Breast epithelium (tissue), 4 donors: ENCODE measurements at regions not wholly inside any gene's neighbourhood (a gene's known extent, or its start where the extent isn't known, plus 50 kb on each side); places are given as distances from the start of the nearest gene placed in this dataset.
"Not testable (repeated sequence)": the region's sequence is repeated elsewhere in the genome, so short reads cannot be mapped to it uniquely, and the experiment has no call there.

Experiments
- DNase-seq, 2 donors: peaks; one replicate each; pipeline ENCODE4 v3.0.0-alpha.2; 2019; ENCODE audit warnings: low spot score in 2 of 2
- H3K27ac ChIP-seq, 2 donors: fragments of 200-600 bp; sonication (generic) in 1 of 2; one replicate each; pipeline ENCODE4 v1.5.1; 2016 to 2019; ENCODE audit warnings: mild to moderate bottlenecking in 1 of 2
- H3K27me3 ChIP-seq, 2 donors: fragments of 200-600 bp; sonication (generic) in 1 of 2; one replicate each; pipeline versions ENCODE4 v1.5.1 to v1.6.0; 2017 to 2019; ENCODE audit warnings: control low read depth in 1 of 2, mild to moderate bottlenecking in 1 of 2
- H3K36me3 ChIP-seq: fragments of 200-600 bp; one replicate; pipeline ENCODE4 v1.5.1; 2019
- H3K4me1 ChIP-seq, 2 donors: fragments of 200-600 bp; sonication (generic); one replicate each; pipeline ENCODE4 v1.5.1; 2016 to 2019; ENCODE audit warnings: control low read depth in 1 of 2
- H3K4me3 ChIP-seq, 3 donors: fragments of 200-600 bp; sonication (generic); 1 replicate in 2 of 3; 2 replicates in 1 of 3; pipeline ENCODE4 v1.5.1; 2016 to 2019; ENCODE audit warnings: mild to moderate bottlenecking in 3 of 3, moderate library complexity in 2 of 3
- H3K9me3 ChIP-seq, 2 donors: fragments of 200-600 bp; sonication (generic) in 1 of 2; one replicate each; pipeline ENCODE4 v1.5.1; 2016 to 2019; ENCODE audit warnings: control low read depth in 1 of 2
- POLR2A ChIP-seq: fragments of 450-650 bp; IDR thresholded peaks from one replicate; pipeline ENCODE4 v1.6.1; 2016; ENCODE audit warnings: antibody characterized with exemption, mild to moderate bottlenecking, moderate library complexity
- POLR2AphosphoS5 ChIP-seq, 3 donors: sonication (generic); formaldehyde crosslinking; IDR thresholded peaks; one replicate each; pipeline ENCODE4 v1.6.1; 2017; ENCODE audit warnings: antibody characterized with exemption in 3 of 3
- intact Hi-C: fragments of 100-400 bp; cut with DNase I; formaldehyde crosslinking; loops from one replicate; pipeline ENCODE4 v1.15.1; 2023; ENCODE audit warnings: low total_unique reads
- TF ChIP-seq, protein P1 (sequence below), 3 donors: fragments of 450-650 bp; IDR thresholded peaks; one replicate each; pipeline ENCODE4 v1.5.1; 2016 to 2017; ENCODE audit warnings: antibody characterized with exemption in 3 of 3, mild to moderate bottlenecking in 3 of 3, moderate library complexity in 3 of 3

DNA sequence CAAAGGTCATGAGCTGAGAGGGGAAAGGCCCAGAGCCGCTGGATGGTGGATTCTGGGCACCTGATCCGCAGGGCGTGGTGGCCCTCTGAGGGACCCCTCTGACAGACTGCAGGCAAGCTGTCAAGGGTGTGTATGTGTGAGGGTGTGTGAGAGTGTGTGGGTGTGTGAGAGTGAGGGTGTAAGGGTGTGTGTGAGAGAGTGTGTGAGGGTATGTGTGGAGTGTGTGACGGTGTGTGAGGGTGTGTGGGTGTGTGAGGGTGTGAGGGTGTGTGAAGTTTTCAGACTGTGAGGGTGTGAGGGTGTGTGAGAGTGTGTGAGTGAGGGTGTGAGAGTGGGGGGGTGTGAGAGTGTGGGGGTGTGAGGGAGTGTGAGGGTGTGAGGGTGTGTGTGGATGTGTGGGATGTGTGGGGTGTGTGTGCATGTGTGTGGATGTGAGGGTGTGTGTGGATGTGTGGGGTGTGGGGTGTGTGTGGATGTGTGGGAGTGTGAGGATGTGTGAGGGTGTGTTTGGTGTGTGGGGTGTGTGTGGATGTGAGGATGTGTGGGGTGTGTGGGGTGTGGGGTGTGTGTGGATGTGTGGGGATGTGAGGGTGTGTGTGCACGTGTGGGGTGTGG, 156.7 kb downstream of the TMEM121 start:
- Histone ChIP-seq H3K4me1 (no peaks in the 10 kb centered on the region), H3K27ac (no peak overlapping the region), H3K27me3 (no peaks in the 10 kb centered on the region), H3K9me3 (no peaks in the 10 kb centered on the region), H3K36me3 (no peaks in the 10 kb centered on the region), H3K4me3 (no peak overlapping the region)
- intact Hi-C loops = no loop called here
- DNase-seq = no peak
- TF ChIP-seq POLR2A (no peak), POLR2AphosphoS5 (IDR thresholded peaks at IDR 0.05) (no peak)
- TF ChIP-seq, protein P1, sequence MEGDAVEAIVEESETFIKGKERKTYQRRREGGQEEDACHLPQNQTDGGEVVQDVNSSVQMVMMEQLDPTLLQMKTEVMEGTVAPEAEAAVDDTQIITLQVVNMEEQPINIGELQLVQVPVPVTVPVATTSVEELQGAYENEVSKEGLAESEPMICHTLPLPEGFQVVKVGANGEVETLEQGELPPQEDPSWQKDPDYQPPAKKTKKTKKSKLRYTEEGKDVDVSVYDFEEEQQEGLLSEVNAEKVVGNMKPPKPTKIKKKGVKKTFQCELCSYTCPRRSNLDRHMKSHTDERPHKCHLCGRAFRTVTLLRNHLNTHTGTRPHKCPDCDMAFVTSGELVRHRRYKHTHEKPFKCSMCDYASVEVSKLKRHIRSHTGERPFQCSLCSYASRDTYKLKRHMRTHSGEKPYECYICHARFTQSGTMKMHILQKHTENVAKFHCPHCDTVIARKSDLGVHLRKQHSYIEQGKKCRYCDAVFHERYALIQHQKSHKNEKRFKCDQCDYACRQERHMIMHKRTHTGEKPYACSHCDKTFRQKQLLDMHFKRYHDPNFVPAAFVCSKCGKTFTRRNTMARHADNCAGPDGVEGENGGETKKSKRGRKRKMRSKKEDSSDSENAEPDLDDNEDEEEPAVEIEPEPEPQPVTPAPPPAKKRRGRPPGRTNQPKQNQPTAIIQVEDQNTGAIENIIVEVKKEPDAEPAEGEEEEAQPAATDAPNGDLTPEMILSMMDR (IDR thresholded peaks at IDR 0.05) = no peak

- DNase-seq, H3K36me3 ChIP-seq, H3K9me3 ChIP-seq, H3K27ac ChIP-seq, intact Hi-C loops, H3K4me1 ChIP-seq, H3K27me3 ChIP-seq, H3K4me3 ChIP-seq: not testable (repeated sequence)
These were observed 157.7 kb downstream of the TMEM121 start for GRCh38 chr14:105684056-105684455.

- H3K36me3 ChIP-seq, H3K4me3 ChIP-seq, H3K27me3 ChIP-seq, H3K9me3 ChIP-seq, intact Hi-C loops, DNase-seq, H3K27ac ChIP-seq, H3K4me1 ChIP-seq: not testable (repeated sequence)
These were observed 158.2 kb downstream of the TMEM121 start for GRCh38 chr14:105684597-105684996.

DNA sequence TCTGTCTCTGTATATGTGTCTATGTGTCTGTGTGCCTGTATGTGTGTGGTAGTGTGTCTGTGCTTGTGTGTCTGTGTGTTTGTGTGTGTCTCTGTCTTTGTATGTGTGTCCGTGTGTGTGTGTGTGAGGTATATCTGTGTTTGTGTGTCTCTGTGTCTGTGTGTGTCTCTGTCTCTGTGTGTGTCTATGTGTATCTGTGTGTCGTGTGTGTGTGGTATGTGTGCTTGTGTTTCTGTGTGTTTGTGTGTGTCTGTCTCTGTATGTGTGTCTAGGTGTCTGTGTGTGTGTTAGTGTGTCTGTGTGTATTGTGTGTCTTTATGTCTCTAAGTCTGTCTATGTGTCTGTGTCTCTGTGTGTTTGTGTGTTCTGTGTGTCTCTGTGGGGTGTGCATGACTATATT, 158.6 kb downstream of the TMEM121 start:
- no peaks in the 10 kb centered on the region for H3K27me3 ChIP-seq
- intact Hi-C loops = no loop called here
- no peak overlapping the region for H3K27ac ChIP-seq
- H3K4me1 ChIP-seq = no peaks in the 10 kb centered on the region
- H3K4me3 ChIP-seq = no peak overlapping the region
- no peaks in the 10 kb centered on the region for H3K9me3 ChIP-seq
- TF ChIP-seq POLR2A (no peak), POLR2AphosphoS5 (IDR thresholded peaks at IDR 0.05) (no peak)
- TF ChIP-seq, protein P1 (IDR thresholded peaks at IDR 0.05) = no peak
- DNase-seq = no peak
- no peaks in the 10 kb centered on the region for H3K36me3 ChIP-seq

DNA sequence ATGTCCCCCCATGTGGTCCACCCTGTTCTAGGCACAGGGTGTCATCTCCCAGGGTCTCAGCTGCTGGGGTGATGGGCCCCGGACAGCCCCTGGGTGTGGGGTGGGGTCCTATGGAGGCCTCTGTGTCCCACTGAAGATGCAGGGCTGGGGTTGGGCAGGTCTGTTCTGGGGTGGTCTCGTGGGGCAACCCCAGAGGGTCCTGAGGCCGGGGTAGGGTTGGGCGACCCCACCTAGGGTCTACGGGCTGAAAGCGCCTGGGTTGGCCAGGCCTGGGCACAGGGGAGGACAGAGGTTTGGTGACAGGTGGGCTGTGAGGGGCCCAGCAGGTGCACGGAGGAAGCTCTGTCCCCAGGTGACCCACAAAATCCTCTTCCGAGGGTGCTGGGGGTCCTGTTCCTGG, 159.2 kb downstream of the TMEM121 start:
- H3K27ac ChIP-seq, H3K36me3 ChIP-seq, H3K4me1 ChIP-seq, H3K9me3 ChIP-seq, DNase-seq, H3K27me3 ChIP-seq, intact Hi-C loops, H3K4me3 ChIP-seq: not testable (repeated sequence)

DNA sequence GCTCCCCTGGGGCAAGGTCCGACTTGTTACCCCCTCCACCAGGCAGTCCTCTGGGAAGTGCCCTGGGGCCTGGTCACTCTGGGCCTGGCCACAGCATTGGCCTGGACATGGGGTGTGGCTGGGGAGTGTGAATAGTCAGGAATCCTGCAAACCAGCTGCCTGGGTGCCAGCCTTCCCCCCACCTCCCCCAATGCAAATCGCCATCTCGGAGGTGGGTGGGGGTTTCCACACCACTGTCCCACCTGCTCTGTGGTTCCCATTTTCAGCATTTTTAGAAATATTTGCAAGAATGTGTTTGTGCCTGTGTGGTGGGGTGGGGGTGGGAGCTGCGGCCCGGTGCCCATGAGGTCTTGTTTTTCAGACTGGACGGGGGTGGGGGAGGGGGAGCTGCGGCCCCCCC, 159.7 kb downstream of the TMEM121 start:
- H3K27ac ChIP-seq, DNase-seq, intact Hi-C loops: not testable (repeated sequence)

DNA sequence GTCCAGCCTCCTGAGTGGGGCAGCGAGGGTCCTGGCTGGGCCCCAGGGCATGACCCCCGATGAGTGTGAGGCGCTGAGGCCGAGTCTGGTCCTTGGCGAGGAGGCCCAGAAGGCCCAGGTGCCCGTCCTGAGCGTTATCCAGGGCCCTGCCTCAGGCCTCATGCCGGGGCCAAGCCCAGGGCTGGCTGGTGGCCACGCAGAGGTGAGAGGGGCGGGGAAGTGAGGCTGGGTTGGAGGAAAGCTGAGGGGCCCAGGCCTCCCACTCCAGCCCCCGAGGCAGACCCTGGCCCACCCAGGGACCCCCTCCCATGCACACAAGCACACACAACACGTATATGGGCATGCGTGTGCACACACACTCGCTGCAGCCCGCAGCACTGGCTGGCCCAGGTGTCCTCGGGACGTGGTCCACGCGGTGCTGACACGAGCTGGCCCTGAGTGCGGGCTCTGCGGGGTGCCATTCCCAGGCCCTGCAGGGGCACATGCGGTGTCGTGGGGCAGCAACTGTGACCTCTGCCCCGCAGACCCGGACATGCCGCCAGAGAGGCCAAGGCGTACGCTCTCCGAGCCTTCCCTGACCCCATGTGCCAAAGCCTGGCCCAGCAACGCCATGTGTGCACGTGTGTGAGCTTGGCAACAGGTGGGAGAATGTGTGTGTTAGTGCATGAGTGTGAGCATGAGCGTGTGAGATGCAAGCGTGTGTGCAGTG, 160.2 kb downstream of the TMEM121 start:
- intact Hi-C loops, H3K27ac ChIP-seq: not testable (repeated sequence)

More for the DNA sequence above, 159.7 kb downstream of the TMEM121 start:
- H3K4me1 ChIP-seq, H3K27me3 ChIP-seq, H3K36me3 ChIP-seq, H3K9me3 ChIP-seq, H3K4me3 ChIP-seq: not testable (repeated sequence)

GRCh38 chr14:105687171-105688022, 161.0 kb downstream of the TMEM121 start:
- intact Hi-C loops, DNase-seq: not testable (repeated sequence)

More for the DNA sequence above, 160.2 kb downstream of the TMEM121 start:
- H3K27me3 ChIP-seq, H3K9me3 ChIP-seq, H3K36me3 ChIP-seq, DNase-seq, H3K4me3 ChIP-seq, H3K4me1 ChIP-seq: not testable (repeated sequence)

DNA sequence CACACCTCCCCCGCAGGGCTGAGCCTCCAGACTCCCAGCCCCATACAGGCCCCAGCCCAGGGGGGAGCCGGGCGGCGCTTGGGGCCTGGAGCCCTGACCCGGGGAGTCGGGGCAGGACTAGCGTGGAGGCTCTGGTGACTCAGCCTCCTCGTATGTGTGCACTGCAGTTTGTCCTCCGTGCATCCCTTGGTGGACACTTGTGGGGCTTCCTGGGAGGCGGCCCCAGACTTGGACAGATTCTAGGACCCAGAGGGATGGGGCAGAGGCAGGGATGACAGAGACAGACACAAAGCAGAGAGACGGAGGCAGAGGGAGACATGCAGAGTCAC, 161.6 kb downstream of the TMEM121 start:
- H3K27ac ChIP-seq, H3K27me3 ChIP-seq, H3K4me3 ChIP-seq, intact Hi-C loops, H3K9me3 ChIP-seq, H3K4me1 ChIP-seq, H3K36me3 ChIP-seq, DNase-seq: not testable (repeated sequence)

More at GRCh38 chr14:105687171-105688022, 161.0 kb downstream of the TMEM121 start:
- not testable (repeated sequence) for H3K4me3 ChIP-seq, H3K36me3 ChIP-seq, H3K4me1 ChIP-seq, H3K27me3 ChIP-seq, H3K27ac ChIP-seq, H3K9me3 ChIP-seq

DNA sequence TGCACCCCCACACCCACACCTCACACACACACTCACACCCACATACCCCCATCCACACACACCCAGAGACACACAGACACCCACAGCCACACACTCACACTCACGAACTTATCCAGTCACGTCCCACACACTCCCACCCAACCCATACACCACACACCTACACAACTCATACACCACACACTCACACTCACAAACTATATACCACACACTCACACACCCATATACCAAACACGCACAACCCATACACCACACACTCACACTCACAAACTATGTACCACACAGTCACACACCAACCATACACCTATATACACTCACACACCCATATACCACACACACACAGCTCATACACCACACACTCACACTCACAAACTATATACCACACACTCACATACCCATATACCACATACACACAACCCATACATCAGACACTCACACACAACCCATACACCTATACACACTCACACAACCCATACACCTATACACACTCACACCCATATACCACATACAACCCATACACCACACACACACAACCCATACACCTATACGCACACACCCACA, 162.4 kb downstream of the TMEM121 start:
- H3K4me3 ChIP-seq, H3K27ac ChIP-seq, DNase-seq, H3K36me3 ChIP-seq, H3K4me1 ChIP-seq, H3K9me3 ChIP-seq, H3K27me3 ChIP-seq, intact Hi-C loops: not testable (repeated sequence)
